Fibroblast of villous mesenchyme (primary cell): ENCODE measurements at regions not wholly inside any gene's neighbourhood (a gene's known extent, or its start where the extent isn't known, plus 50 kb on each side); places are given as distances from the start of the nearest gene placed in this dataset.
"Not testable (repeated sequence)": the region's sequence is repeated elsewhere in the genome, so short reads cannot be mapped to it uniquely, and the experiment has no call there.

Experiments used
- DNase-seq: peaks from one replicate; pipeline ENCODE4 v3.0.0-alpha.2; 2010; ENCODE audit warnings: low read depth
- H3K4me3 ChIP-seq: 2 replicates; pipeline ENCODE4 v1.5.1; 2011; ENCODE audit warnings: low read depth, mild to moderate bottlenecking, low read length
- TF ChIP-seq, protein P1 (sequence below): IDR thresholded peaks from 2 replicates; pipeline ENCODE4 v1.5.1; 2012; ENCODE audit warnings: low read depth, mild to moderate bottlenecking, low read length; ENCODE audit not compliant: insufficient read depth

GRCh38 chr9:33690143-33690933 is 105.0 kb upstream of the PRSS3 start:
- H3K4me3 ChIP-seq: no peak overlapping the region
- TF ChIP-seq, protein P1, sequence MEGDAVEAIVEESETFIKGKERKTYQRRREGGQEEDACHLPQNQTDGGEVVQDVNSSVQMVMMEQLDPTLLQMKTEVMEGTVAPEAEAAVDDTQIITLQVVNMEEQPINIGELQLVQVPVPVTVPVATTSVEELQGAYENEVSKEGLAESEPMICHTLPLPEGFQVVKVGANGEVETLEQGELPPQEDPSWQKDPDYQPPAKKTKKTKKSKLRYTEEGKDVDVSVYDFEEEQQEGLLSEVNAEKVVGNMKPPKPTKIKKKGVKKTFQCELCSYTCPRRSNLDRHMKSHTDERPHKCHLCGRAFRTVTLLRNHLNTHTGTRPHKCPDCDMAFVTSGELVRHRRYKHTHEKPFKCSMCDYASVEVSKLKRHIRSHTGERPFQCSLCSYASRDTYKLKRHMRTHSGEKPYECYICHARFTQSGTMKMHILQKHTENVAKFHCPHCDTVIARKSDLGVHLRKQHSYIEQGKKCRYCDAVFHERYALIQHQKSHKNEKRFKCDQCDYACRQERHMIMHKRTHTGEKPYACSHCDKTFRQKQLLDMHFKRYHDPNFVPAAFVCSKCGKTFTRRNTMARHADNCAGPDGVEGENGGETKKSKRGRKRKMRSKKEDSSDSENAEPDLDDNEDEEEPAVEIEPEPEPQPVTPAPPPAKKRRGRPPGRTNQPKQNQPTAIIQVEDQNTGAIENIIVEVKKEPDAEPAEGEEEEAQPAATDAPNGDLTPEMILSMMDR: no peak
- no peak for DNase-seq

GRCh38 chr9:33695299-33695698 is 100.1 kb upstream of the PRSS3 start:
- no peak for DNase-seq
- no peak overlapping the region for H3K4me3 ChIP-seq
- TF ChIP-seq, protein P1: no peak

DNA sequence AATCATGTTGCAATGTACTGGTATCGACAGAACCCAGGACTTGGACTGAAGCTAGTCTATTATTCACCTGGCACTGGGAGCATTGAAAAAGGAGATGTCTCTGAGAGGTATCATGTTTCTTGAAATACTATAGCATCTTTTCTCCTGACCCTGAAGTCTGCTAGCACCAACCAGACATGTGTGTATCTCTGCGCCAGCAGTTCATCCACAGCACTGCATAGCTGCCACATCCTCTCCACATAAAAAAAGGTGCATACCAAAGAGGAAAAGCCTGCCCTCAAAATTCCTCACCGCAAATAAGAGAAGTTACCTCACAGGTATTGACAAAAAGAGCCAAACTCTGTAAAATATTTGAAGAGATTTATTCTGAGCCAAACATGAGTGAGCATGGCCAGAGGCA is 99.5 kb upstream of the PRSS3 start:
- no peak for DNase-seq
- TF ChIP-seq, protein P1: no peak
- H3K4me3 ChIP-seq: no peak overlapping the region

DNA sequence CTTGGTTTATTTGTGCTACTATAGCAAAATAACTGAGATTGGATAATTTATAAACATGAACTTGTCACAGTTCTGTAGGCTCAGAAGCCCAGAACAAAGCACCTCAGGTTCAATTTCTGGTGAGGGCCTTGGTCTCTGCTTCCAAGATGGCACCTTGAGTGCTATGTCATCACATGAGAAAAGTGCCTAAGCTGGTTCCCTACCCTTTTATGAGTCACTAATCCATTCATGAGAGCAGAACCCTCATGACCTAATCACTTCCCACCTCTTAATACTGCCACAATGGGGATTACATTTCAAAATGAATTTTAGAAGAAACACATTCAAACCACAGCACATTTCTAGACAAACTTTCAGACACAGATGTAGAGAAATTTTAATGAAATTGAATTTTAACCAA is 98.2 kb upstream of the PRSS3 start:
- H3K4me3 ChIP-seq: no peak overlapping the region
- TF ChIP-seq, protein P1: no peak
- no peak for DNase-seq

DNA sequence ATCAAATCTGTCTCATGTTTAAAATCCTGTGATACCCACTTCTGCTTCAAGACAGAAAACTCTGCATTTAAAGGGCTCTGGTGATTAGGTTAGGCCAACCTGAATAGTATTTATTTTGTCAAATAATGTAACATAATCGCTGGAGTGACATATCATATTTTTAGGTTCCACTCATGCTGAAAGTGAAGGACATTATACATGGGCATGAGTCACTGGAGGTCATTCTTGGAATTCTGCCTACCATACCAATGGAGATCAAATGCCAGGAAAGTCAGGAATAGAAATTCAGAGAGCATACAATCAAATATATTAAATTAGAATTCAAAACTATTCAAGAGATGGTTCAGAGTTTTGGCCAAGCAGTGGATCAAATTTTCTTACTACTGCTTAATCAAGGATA is 97.1 kb upstream of the PRSS3 start:
- TF ChIP-seq, protein P1: no peak
- no peak overlapping the region for H3K4me3 ChIP-seq
- no peak for DNase-seq

- not testable (repeated sequence) for DNase-seq, H3K4me3 ChIP-seq
Observed at GRCh38 chr9:33700940-33701339, 94.4 kb upstream of the PRSS3 start.

GRCh38 chr9:33703430-33704102 is 91.8 kb upstream of the PRSS3 start:
- no peak overlapping the region for H3K4me3 ChIP-seq
- DNase-seq: no peak
- TF ChIP-seq, protein P1: no peak

GRCh38 chr9:33705440-33705839 is 89.9 kb upstream of the PRSS3 start:
- DNase-seq, H3K4me3 ChIP-seq: not testable (repeated sequence)
